Testis (tissue), 2 donors: ENCODE measurements at regions not wholly inside any gene's neighbourhood (a gene's known extent, or its start where the extent isn't known, plus 50 kb on each side); places are given as distances from the start of the nearest gene placed in this dataset.

Experiments
- CTCF ChIP-seq, 3 experiments: fragments of 450-650 bp in 2 of 3; fragments of 200-600 bp in 1 of 3; sonication (generic) in 1 of 3; IDR thresholded peaks; one replicate each; pipeline ENCODE4 v1.5.1; 2016 to 2019; ENCODE audit warnings: antibody characterized with exemption in 3 of 3, mild to moderate bottlenecking in 2 of 3, moderate library complexity in 1 of 3
- POLR2A ChIP-seq: fragments of 450-650 bp; IDR thresholded peaks from one replicate; pipeline ENCODE4 v1.6.1; 2017; ENCODE audit warnings: antibody characterized with exemption, mild to moderate bottlenecking, moderate library complexity

GRCh38 chr2:238699307-238700116, 148.4 kb upstream of the TWIST2 start:
- no peak for TF ChIP-seq CTCF (IDR thresholded peaks at IDR 0.05)
- no peak for TF ChIP-seq POLR2A
